Transverse colon (tissue), 4 donors: ENCODE measurements at regions not wholly inside any gene's neighbourhood (a gene's known extent, or its start where the extent isn't known, plus 50 kb on each side); places are given as distances from the start of the nearest gene placed in this dataset.

Experiments
- DNase-seq: peaks from one replicate; pipeline ENCODE4 v3.0.0-alpha.2; 2019
- H3K27ac ChIP-seq, 4 donors: fragments of 200-600 bp; sonication (generic); 2 replicates each; pipeline ENCODE4 v1.5.1; 2016 to 2018; ENCODE audit warnings: inconsistent platforms in 4 of 4
- H3K27me3 ChIP-seq: fragments of 200-600 bp; sonication (generic); 2 replicates; pipeline ENCODE4 v1.5.1; 2017; ENCODE audit warnings: inconsistent platforms
- H3K36me3 ChIP-seq, 4 donors: fragments of 200-600 bp; sonication (generic); 2 replicates each; pipeline ENCODE4 v1.5.1; 2017 to 2019; ENCODE audit warnings: inconsistent platforms in 4 of 4
- H3K4me1 ChIP-seq, 4 donors: fragments of 200-600 bp; sonication (generic); 2 replicates each; pipeline ENCODE4 v1.5.1; 2017 to 2020; ENCODE audit warnings: inconsistent platforms in 4 of 4
- H3K4me3 ChIP-seq, 4 donors: fragments of 200-600 bp; sonication (generic); 1 replicate in 1 of 4; 2 replicates in 3 of 4; pipeline versions ENCODE4 v1.5.1 to v1.6.1; 2017 to 2019; ENCODE audit warnings: inconsistent platforms in 4 of 4
- H3K9me3 ChIP-seq, 2 donors: fragments of 200-600 bp; sonication (generic); 2 replicates each; pipeline ENCODE4 v1.5.1; 2017 to 2019; ENCODE audit warnings: inconsistent platforms in 2 of 2
- CTCF ChIP-seq, 5 experiments: fragments of 200-600 bp in 3 of 5; fragments of 450-650 bp in 2 of 5; sonication (generic) in 3 of 5; IDR thresholded peaks; 1 replicate in 2 of 5; 2 replicates in 3 of 5; pipeline ENCODE4 v1.5.1; 2016 to 2017; ENCODE audit warnings: antibody characterized with exemption in 5 of 5, inconsistent platforms in 3 of 5, mild to moderate bottlenecking in 2 of 5, moderate library complexity in 1 of 5
- EP300 ChIP-seq: sonication (generic); formaldehyde crosslinking; IDR thresholded peaks from one replicate; pipeline ENCODE4 v1.6.1; 2017; ENCODE audit warnings: antibody characterized with exemption, low read depth
- POLR2A ChIP-seq: fragments of 450-650 bp; IDR thresholded peaks from one replicate; pipeline ENCODE4 v1.6.1; 2016; ENCODE audit warnings: antibody characterized with exemption, mild to moderate bottlenecking, moderate library complexity
- POLR2AphosphoS5 ChIP-seq, 3 donors: sonication (generic); formaldehyde crosslinking; IDR thresholded peaks; one replicate each; pipeline ENCODE4 v1.6.1; 2016; ENCODE audit warnings: antibody characterized with exemption in 3 of 3
- WGBS, 2 donors: methylation state at CpG; one replicate each; pipeline ENCODE4 v1.1.5; 2018; ENCODE audit warnings: low coverage in 1 of 2; 5-methylcytosine and 5-hydroxymethylcytosine counted together
- in situ Hi-C, 4 donors: fragments of 200-750 bp; cut with MboI; loops; one replicate each; pipeline versions ENCODE4 v1.15.0 to v1.15.1; 2017; ENCODE audit warnings: low sequenced_read_pairs in 3 of 4, low pct_ligation_motif_present in 1 of 4, low pct_unique_long_range_greater_than_20kb in 1 of 4
- intact Hi-C: fragments of 100-400 bp; cut with DNase I; formaldehyde crosslinking; loops from one replicate; pipeline ENCODE4 v1.15.1; 2023; ENCODE audit warnings: low total_unique reads

GRCh38 chr4:83767067-83767466, 231.2 kb downstream of the GPAT3 start:
- H3K9me3 ChIP-seq, result no peaks in the 10 kb centered on the region
- in situ Hi-C loops (loop anchor here in 1 of 4 donors (25.0 kb wide), 1 partner anchor 745 kb away; no protein-coding TSS in a partner anchor), intact Hi-C loops (no loop called here)
- DNase-seq, result no peak
- H3K4me1 ChIP-seq, result no peaks in the 10 kb centered on the region
- WGBS, 2 donors, result 81 to 96% methylated on average over 2 of the region's 2 CpGs
- no peak for TF ChIP-seq CTCF (IDR thresholded peaks at IDR 0.05)
- no peak overlapping the region for H3K27ac ChIP-seq
- no peaks in the 10 kb centered on the region for H3K36me3 ChIP-seq
- H3K27me3 ChIP-seq, result no peaks in the 10 kb centered on the region
- H3K4me3 ChIP-seq, result no peak overlapping the region

DNA sequence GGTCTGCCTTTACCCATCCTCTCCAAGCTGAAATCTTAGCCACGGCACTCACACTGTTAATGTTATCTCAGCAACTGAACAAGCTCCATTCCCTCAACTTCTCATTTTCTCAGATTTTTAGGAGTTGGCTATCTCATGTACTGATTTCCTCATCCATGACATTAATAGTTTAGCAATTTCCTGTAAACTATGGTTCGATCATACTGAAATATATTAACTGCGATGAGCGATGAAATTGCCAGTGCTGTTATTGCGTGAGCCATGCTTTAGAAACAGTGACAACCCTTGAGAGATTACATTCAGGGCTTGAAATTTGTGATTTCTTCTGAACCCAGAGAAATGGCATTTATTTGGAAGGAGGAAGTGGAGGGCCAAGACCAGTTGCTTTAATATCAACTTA, 223.7 kb downstream of the GPAT3 start:
- Histone ChIP-seq H3K27me3 (no peaks in the 10 kb centered on the region), H3K27ac (no peak overlapping the region), H3K4me1 (no peaks in the 10 kb centered on the region), H3K4me3 (no peak overlapping the region), H3K36me3 (no peaks in the 10 kb centered on the region), H3K9me3 (no peaks in the 10 kb centered on the region)
- in situ Hi-C loops (loop anchor here in 1 of 4 donors (25.0 kb wide), 1 partner anchor 753 kb away; no protein-coding TSS in a partner anchor), intact Hi-C loops (no loop called here)
- TF ChIP-seq EP300, result no peak
- TF ChIP-seq CTCF (IDR thresholded peaks at IDR 0.05), result no peak
- no peak for TF ChIP-seq POLR2AphosphoS5 (IDR thresholded peaks at IDR 0.05)
- no peak for TF ChIP-seq POLR2A
- DNase-seq, result no peak
- WGBS, 2 donors, result 80 to 93% methylated on average over 4 to 5 of the region's 5 CpGs

DNA sequence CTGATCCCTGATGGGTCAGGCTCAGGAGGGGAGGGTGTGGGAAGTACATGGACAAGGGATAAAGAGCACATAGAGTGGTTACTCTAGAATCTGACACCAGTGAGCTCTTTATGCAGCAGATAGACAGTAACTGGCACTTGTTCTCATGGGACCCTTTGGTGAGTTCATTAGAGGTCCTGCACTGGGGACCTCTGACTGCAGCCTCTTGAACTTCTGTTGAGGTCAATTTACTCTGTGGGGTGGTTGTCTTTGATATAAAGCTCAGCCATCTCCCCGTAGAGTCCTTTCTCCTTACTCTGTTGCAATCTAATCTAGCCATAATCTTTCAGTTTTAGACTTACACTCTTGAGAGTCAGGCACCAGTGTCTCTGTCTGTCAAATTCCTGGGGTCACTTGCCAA, 222.4 kb downstream of the GPAT3 start:
- no peak for TF ChIP-seq CTCF (IDR thresholded peaks at IDR 0.05)
- no peak for TF ChIP-seq POLR2AphosphoS5 (IDR thresholded peaks at IDR 0.05)
- TF ChIP-seq EP300, result no peak
- TF ChIP-seq POLR2A, result no peak
- H3K9me3 ChIP-seq, result no peaks in the 10 kb centered on the region
- no peaks in the 10 kb centered on the region for H3K4me1 ChIP-seq
- no peaks in the 10 kb centered on the region for H3K27me3 ChIP-seq
- in situ Hi-C loops, result loop anchor here in 1 of 4 donors (25.0 kb wide), 1 partner anchor 754 kb away; no protein-coding TSS in a partner anchor
- H3K27ac ChIP-seq, result no peak overlapping the region
- DNase-seq, result no peak
- intact Hi-C loops, result no loop called here
- H3K36me3 ChIP-seq, result no peaks in the 10 kb centered on the region
- WGBS, 2 donors, result 81 to 90% methylated on average over 1 of the region's 1 CpG
- H3K4me3 ChIP-seq, result no peak overlapping the region

DNA sequence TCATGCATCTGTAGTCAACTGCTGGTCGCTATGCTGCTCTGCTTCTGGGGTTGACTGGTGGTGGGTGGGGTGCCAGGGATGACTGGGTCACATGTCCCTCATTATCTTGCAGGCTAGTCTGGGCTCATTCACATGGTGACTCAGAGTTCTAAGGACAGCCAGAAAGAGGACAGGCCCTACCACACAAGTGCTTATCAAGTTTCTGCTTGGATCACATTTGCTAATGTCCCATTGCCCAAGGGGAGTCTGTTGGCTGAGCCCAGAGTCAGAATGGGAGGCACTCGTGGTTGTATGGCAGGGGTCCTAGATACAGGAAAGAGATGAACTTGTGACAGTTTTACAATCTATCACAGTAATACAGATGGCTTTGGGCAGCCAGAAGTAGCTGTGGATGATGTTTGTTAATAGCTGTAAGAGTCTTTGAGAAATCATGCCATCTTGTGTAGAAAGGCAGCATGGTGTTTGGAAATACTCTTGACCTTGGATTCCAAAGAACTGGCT, 221.3 kb downstream of the GPAT3 start:
- Histone ChIP-seq H3K9me3 (no peaks in the 10 kb centered on the region), H3K4me3 (no peak overlapping the region), H3K36me3 (no peaks in the 10 kb centered on the region), H3K4me1 (no peaks in the 10 kb centered on the region), H3K27me3 (no peaks in the 10 kb centered on the region), H3K27ac (no peak overlapping the region)
- 18 to 80% methylated on average over 1 to 2 of the region's 2 CpGs for WGBS, 2 donors
- DNase-seq, result no peak
- in situ Hi-C loops, result loop anchor here in 1 of 4 donors (25.0 kb wide), 1 partner anchor 755 kb away; no protein-coding TSS in a partner anchor
- intact Hi-C loops, result no loop called here
- no peak for TF ChIP-seq CTCF (IDR thresholded peaks at IDR 0.05)
- no peak for TF ChIP-seq EP300
- no peak for TF ChIP-seq POLR2AphosphoS5 (IDR thresholded peaks at IDR 0.05)
- no peak for TF ChIP-seq POLR2A
